Breast epithelium (tissue), 4 donors: ENCODE measurements at regions not wholly inside any gene's neighbourhood (a gene's known extent, or its start where the extent isn't known, plus 50 kb on each side); places are given as distances from the start of the nearest gene placed in this dataset.

ENCODE experiments used
- DNase-seq, 2 donors: peaks; one replicate each; pipeline ENCODE4 v3.0.0-alpha.2; 2019; ENCODE audit warnings: low spot score in 2 of 2
- H3K27ac ChIP-seq, 2 donors: fragments of 200-600 bp; sonication (generic) in 1 of 2; one replicate each; pipeline ENCODE4 v1.5.1; 2016 to 2019; ENCODE audit warnings: mild to moderate bottlenecking in 1 of 2
- H3K27me3 ChIP-seq, 2 donors: fragments of 200-600 bp; sonication (generic) in 1 of 2; one replicate each; pipeline versions ENCODE4 v1.5.1 to v1.6.0; 2017 to 2019; ENCODE audit warnings: control low read depth in 1 of 2, mild to moderate bottlenecking in 1 of 2
- H3K36me3 ChIP-seq: fragments of 200-600 bp; one replicate; pipeline ENCODE4 v1.5.1; 2019
- H3K4me1 ChIP-seq, 2 donors: fragments of 200-600 bp; sonication (generic); one replicate each; pipeline ENCODE4 v1.5.1; 2016 to 2019; ENCODE audit warnings: control low read depth in 1 of 2
- H3K4me3 ChIP-seq, 3 donors: fragments of 200-600 bp; sonication (generic); 1 replicate in 2 of 3; 2 replicates in 1 of 3; pipeline ENCODE4 v1.5.1; 2016 to 2019; ENCODE audit warnings: mild to moderate bottlenecking in 3 of 3, moderate library complexity in 2 of 3
- H3K9me3 ChIP-seq, 2 donors: fragments of 200-600 bp; sonication (generic) in 1 of 2; one replicate each; pipeline ENCODE4 v1.5.1; 2016 to 2019; ENCODE audit warnings: control low read depth in 1 of 2
- CTCF ChIP-seq, 3 donors: fragments of 450-650 bp; IDR thresholded peaks; one replicate each; pipeline ENCODE4 v1.5.1; 2016 to 2017; ENCODE audit warnings: antibody characterized with exemption in 3 of 3, mild to moderate bottlenecking in 3 of 3, moderate library complexity in 3 of 3
- POLR2A ChIP-seq: fragments of 450-650 bp; IDR thresholded peaks from one replicate; pipeline ENCODE4 v1.6.1; 2016; ENCODE audit warnings: antibody characterized with exemption, mild to moderate bottlenecking, moderate library complexity
- POLR2AphosphoS5 ChIP-seq, 3 donors: sonication (generic); formaldehyde crosslinking; IDR thresholded peaks; one replicate each; pipeline ENCODE4 v1.6.1; 2017; ENCODE audit warnings: antibody characterized with exemption in 3 of 3
- intact Hi-C: fragments of 100-400 bp; cut with DNase I; formaldehyde crosslinking; loops from one replicate; pipeline ENCODE4 v1.15.1; 2023; ENCODE audit warnings: low total_unique reads

DNA sequence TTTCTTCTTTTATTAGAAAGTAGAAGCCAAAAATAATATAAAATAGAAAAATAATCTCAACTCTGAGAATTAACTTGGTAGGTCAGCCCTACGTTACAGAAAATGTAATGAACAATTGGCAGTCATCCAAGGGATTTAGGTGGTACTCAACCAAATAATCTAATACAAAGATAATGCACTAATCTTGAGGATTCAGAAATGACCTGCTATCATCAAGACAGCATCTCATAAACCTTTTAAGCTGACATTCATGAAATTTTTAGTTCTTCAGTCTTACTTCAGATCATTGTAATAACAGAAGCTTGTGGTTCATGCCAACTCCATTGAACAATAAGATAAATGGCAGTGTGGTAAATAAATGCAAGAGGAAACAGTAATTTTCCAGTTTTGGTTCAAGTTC, 1058.0 kb downstream of the MAT2B start:
- no peak overlapping the region for H3K27ac ChIP-seq
- intact Hi-C loops = no loop called here
- TF ChIP-seq CTCF (IDR thresholded peaks at IDR 0.05) (no peak), POLR2AphosphoS5 (IDR thresholded peaks at IDR 0.05) (no peak), POLR2A (no peak)
- no peaks in the 10 kb centered on the region for H3K9me3 ChIP-seq
- H3K36me3 ChIP-seq = no peaks in the 10 kb centered on the region
- no peaks in the 10 kb centered on the region for H3K4me1 ChIP-seq
- H3K27me3 ChIP-seq = no peaks in the 10 kb centered on the region
- no peak for DNase-seq
- no peak overlapping the region for H3K4me3 ChIP-seq

DNA sequence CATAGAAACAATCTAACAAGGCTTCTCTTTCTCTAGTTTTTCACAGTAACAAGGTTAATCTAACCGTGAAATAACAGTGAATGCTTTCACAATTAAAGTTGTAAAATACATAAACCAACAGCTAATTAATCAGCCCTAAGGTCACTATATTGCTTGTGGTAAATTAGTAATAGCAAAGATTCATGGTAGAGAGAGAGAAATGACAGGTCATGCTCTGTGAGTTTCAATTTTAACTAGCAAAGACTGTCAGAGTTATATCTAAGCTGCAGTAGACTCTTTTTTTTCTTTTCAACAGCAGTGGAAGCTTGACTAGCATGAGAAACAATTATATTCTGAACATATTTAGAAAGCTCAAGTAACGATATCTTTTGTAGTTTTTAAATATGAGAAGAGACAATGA, 1068.0 kb downstream of the MAT2B start:
- Histone ChIP-seq H3K27ac (no peak overlapping the region), H3K4me1 (no peaks in the 10 kb centered on the region), H3K9me3 (no peaks in the 10 kb centered on the region), H3K36me3 (no peaks in the 10 kb centered on the region), H3K27me3 (no peaks in the 10 kb centered on the region), H3K4me3 (no peak overlapping the region)
- no peak for TF ChIP-seq POLR2AphosphoS5 (IDR thresholded peaks at IDR 0.05)
- no peak for TF ChIP-seq CTCF (IDR thresholded peaks at IDR 0.05)
- no peak for TF ChIP-seq POLR2A
- DNase-seq = no peak
- intact Hi-C loops = no loop called here

- no peak for DNase-seq
- Histone ChIP-seq H3K27me3 (no peaks in the 10 kb centered on the region), H3K9me3 (no peaks in the 10 kb centered on the region), H3K27ac (no peak overlapping the region), H3K36me3 (no peaks in the 10 kb centered on the region), H3K4me3 (no peak overlapping the region), H3K4me1 (no peaks in the 10 kb centered on the region)
- TF ChIP-seq POLR2AphosphoS5 (IDR thresholded peaks at IDR 0.05) = no peak
- no peak for TF ChIP-seq CTCF (IDR thresholded peaks at IDR 0.05)
- no peak for TF ChIP-seq POLR2A
- intact Hi-C loops = no loop called here
Observed at GRCh38 chr5:164577201-164577600, 1071.8 kb downstream of the MAT2B start.

- Histone ChIP-seq H3K9me3 (no peaks in the 10 kb centered on the region), H3K4me1 (no peaks in the 10 kb centered on the region), H3K27ac (no peak overlapping the region), H3K4me3 (no peak overlapping the region), H3K36me3 (no peaks in the 10 kb centered on the region), H3K27me3 (no peaks in the 10 kb centered on the region)
- TF ChIP-seq CTCF (IDR thresholded peaks at IDR 0.05) (no peak), POLR2AphosphoS5 (IDR thresholded peaks at IDR 0.05) (no peak), POLR2A (no peak)
- DNase-seq = no peak
- intact Hi-C loops = no loop called here
Observed at GRCh38 chr5:164577742-164578141, 1072.3 kb downstream of the MAT2B start.

- Histone ChIP-seq H3K36me3 (no peaks in the 10 kb centered on the region), H3K4me3 (no peak overlapping the region), H3K9me3 (no peaks in the 10 kb centered on the region), H3K27me3 (no peaks in the 10 kb centered on the region), H3K4me1 (no peaks in the 10 kb centered on the region), H3K27ac (no peak overlapping the region)
- no peak for DNase-seq
- TF ChIP-seq POLR2AphosphoS5 (IDR thresholded peaks at IDR 0.05) = no peak
- no peak for TF ChIP-seq POLR2A
- TF ChIP-seq CTCF (IDR thresholded peaks at IDR 0.05) = no peak
- intact Hi-C loops = no loop called here
Observed at GRCh38 chr5:164578401-164578800, 1073.0 kb downstream of the MAT2B start.
